GM12878 (cell line): ENCODE measurements at regions not wholly inside any gene's neighbourhood (a gene's known extent, or its start where the extent isn't known, plus 50 kb on each side); places are given as distances from the start of the nearest gene placed in this dataset.

Experiments
- ATAC-seq: fragments of 200-7000 bp; cut with Tn5 transposase; 3 replicates; pipeline ENCODE4 v1.9.1; 2020; ENCODE audit warnings: mild to moderate bottlenecking, moderate library complexity
- BruUV-seq: library from RNA; stranded (reverse); fragments of 400-500 nt; replicated peaks from 2 replicates; lab custom pipeline; 2021; lab: Mats Ljungman, UMichigan
- CTCF ChIA-PET: fragments of 300-600 bp; sonication (Branson Sonifier 250); formaldehyde crosslinking; extraction: SDS; loops from one replicate; lab custom pipeline; 2021; ENCODE audit warnings: inconsistent platforms; lab: Yijun Ruan, JAX
- POLR2A ChIA-PET: fragments of 350-600 bp; formaldehyde crosslinking; extraction: SDS; loops from one replicate; lab custom pipeline; 2021; ENCODE audit warnings: inconsistent platforms; lab: Charles Lee
- RAD21 ChIA-PET: fragments of 300-600 bp; sonication (Branson Sonifier 250); formaldehyde crosslinking; loops from one replicate; lab custom pipeline; 2023; ENCODE audit warnings: antibody characterized with exemption; ENCODE audit not compliant: unreplicated experiment; lab: Charles Lee
- SMC1A ChIA-PET: fragments of 300-600 bp; sonication (Branson Sonifier 250); formaldehyde crosslinking; loops from one replicate; lab custom pipeline; 2023; ENCODE audit not compliant: unreplicated experiment, uncharacterized antibody; lab: Charles Lee
- DNase-seq: peaks from one replicate; pipeline ENCODE4 v3.0.0-alpha.2; 2011; ENCODE audit warnings: low read depth, low spot score
- FAIRE-seq: peaks from 3 replicates; lab custom pipeline; 2011; peaks lifted over from hg19 to GRCh38; lab: Jason Lieb, UNC
- H2AFZ ChIP-seq: 2 replicates; pipeline ENCODE4 v1.6.0; 2011; ENCODE audit warnings: low read depth, low read length, control low read depth; ENCODE audit not compliant: control insufficient read depth
- H3K27ac ChIP-seq: 2 replicates; pipeline ENCODE4 v1.5.1; 2011; ENCODE audit warnings: control low read depth; ENCODE audit not compliant: control insufficient read depth, insufficient read depth
- H3K27me3 ChIP-seq, 2 experiments: replicated peaks in 1 of 2; 2 replicates each; pipeline versions ENCODE4 v1.6.0 to v1.6.1; 2011; ENCODE audit warnings: low read length in 1 of 2; ENCODE audit not compliant: control insufficient read depth in 2 of 2, insufficient read depth in 2 of 2
- H3K36me3 ChIP-seq, 2 experiments: 2 replicates each; pipeline ENCODE4 v1.5.1; 2011; ENCODE audit warnings: low read length in 1 of 2; ENCODE audit not compliant: control insufficient read depth in 2 of 2, insufficient read depth in 2 of 2
- H3K4me1 ChIP-seq: 2 replicates; pipeline ENCODE4 v1.6.1; 2011; ENCODE audit warnings: mild to moderate bottlenecking, low read length, moderate library complexity, mixed read lengths; ENCODE audit not compliant: control insufficient read depth, insufficient read depth
- H3K4me2 ChIP-seq: 2 replicates; pipeline ENCODE4 v1.6.0; 2011; ENCODE audit warnings: control low read depth; ENCODE audit not compliant: control insufficient read depth, insufficient read depth
- H3K4me3 ChIP-seq: fragments of 200-600 bp; sonication (generic); 2 replicates; pipeline ENCODE4 v1.5.1; 2016
- H3K79me2 ChIP-seq: 2 replicates; pipeline ENCODE4 v1.6.0; 2011; ENCODE audit warnings: low read length; ENCODE audit not compliant: control insufficient read depth, insufficient read depth
- H3K9ac ChIP-seq: 2 replicates; pipeline ENCODE4 v1.8.0; 2011; ENCODE audit warnings: low read length, control low read depth, mixed read lengths; ENCODE audit not compliant: control insufficient read depth, insufficient read depth
- H3K9me3 ChIP-seq: replicated peaks from 3 replicates; pipeline ENCODE4 v1.5.1; 2011; ENCODE audit warnings: mild to moderate bottlenecking, low read length; ENCODE audit not compliant: control insufficient read depth, insufficient read depth
- H4K20me1 ChIP-seq: 2 replicates; pipeline ENCODE4 v1.6.0; 2011; ENCODE audit not compliant: control insufficient read depth, insufficient read depth
- ATF7 ChIP-seq: fragments of 450-650 bp; IDR thresholded peaks from 2 replicates; pipeline ENCODE4 v1.6.1; 2016; ENCODE audit warnings: low read depth, mild to moderate bottlenecking
- KDM1A ChIP-seq: fragments of 200-600 bp; sonication (generic); IDR thresholded peaks from 2 replicates; pipeline ENCODE4 v1.6.1; 2016; ENCODE audit warnings: borderline replicate concordance
- LARP7 ChIP-seq: fragments of 450-650 bp; IDR thresholded peaks from 2 replicates; pipeline ENCODE4 v1.6.1; 2017; ENCODE audit warnings: mild to moderate bottlenecking
- MAX ChIP-seq: IDR thresholded peaks from 2 replicates; pipeline ENCODE4 v1.6.1; 2012; ENCODE audit warnings: low read depth, low read length, improper control_type of control experiment
- MYC ChIP-seq: IDR thresholded peaks from 2 replicates; pipeline ENCODE4 v1.6.1; 2011; ENCODE audit warnings: mild to moderate bottlenecking, low read length, moderate library complexity, inconsistent platforms; ENCODE audit not compliant: insufficient read depth, insufficient replicate concordance, insufficient read length, severe bottlenecking
- POU2F2 ChIP-seq: IDR thresholded peaks from 3 replicates; pipeline ENCODE4 v1.6.1; 2011; ENCODE audit warnings: low read depth, mild to moderate bottlenecking, low read length, borderline replicate concordance
- SIN3A ChIP-seq: IDR thresholded peaks from 2 replicates; pipeline ENCODE4 v1.6.1; 2012; ENCODE audit warnings: low read depth, low read length, improper control_type of control experiment
- YY1 ChIP-seq: IDR thresholded peaks from 2 replicates; pipeline ENCODE4 v1.6.1; 2011; ENCODE audit warnings: low read depth, mild to moderate bottlenecking, low read length
- ZBTB40 ChIP-seq: fragments of 450-650 bp; IDR thresholded peaks from 2 replicates; pipeline ENCODE4 v1.6.1; 2016; ENCODE audit warnings: mild to moderate bottlenecking, moderate library complexity, borderline replicate concordance
- ZNF384 ChIP-seq: IDR thresholded peaks from 2 replicates; pipeline ENCODE4 v1.6.1; 2012; ENCODE audit warnings: low read depth, mild to moderate bottlenecking, low read length, improper control_type of control experiment, borderline replicate concordance
- WGBS: methylation state at CpG from one replicate; pipeline ENCODE4 v1.1.6; 2016; ENCODE audit warnings: low lambda C conversion rate; ENCODE audit not compliant: insufficient replicate concordance, insufficient coverage; ENCODE audit errors: missing lambda C conversion rate; 5-methylcytosine and 5-hydroxymethylcytosine counted together
- in situ Hi-C: fragments of 300-500 bp; cut with MboI; formaldehyde crosslinking; loops from 9 replicates; pipeline ENCODE4 v1.14.3; 2018; ENCODE audit warnings: mixed read lengths
- intact Hi-C: fragments of 100-400 bp; cut with micrococcal nuclease; formaldehyde crosslinking; loops from one replicate; pipeline ENCODE4 v1.14.2; 2022; ENCODE audit not compliant: unreplicated experiment

- no TSS peak for BruUV-seq
- intact Hi-C loops, result no loop called here
- H3K79me2 ChIP-seq, result no peaks in the 10 kb centered on the region
- H4K20me1 ChIP-seq, result no peaks in the 10 kb centered on the region
- ChIA-PET CTCF (interaction anchor here (0.6 kb wide), 1 partner anchor 97 kb away, joined by 3 read pairs; no protein-coding TSS in a partner anchor), SMC1A (interaction anchor here (0.6 kb wide), 1 partner anchor 33 kb away, joined by 3 read pairs; no protein-coding TSS in a partner anchor), POLR2A (interaction anchor here (0.6 kb wide), 2 partner anchors 29 to 640 kb away, joined by 4 read pairs; no protein-coding TSS in a partner anchor), RAD21 (interaction anchor here (0.6 to 0.7 kb wide), 2 partner anchors 11 to 102 kb away, joined by 3 read pairs; no protein-coding TSS in a partner anchor)
- H3K27ac ChIP-seq, result no peak overlapping the region
- in situ Hi-C loops, result no loop called here
- no peaks in the 10 kb centered on the region for H3K36me3 ChIP-seq
- H3K9ac ChIP-seq, result no peak overlapping the region
- TF ChIP-seq LARP7 (no peak), ZNF384 (peak; percentile 56; the same call in 1 of the 2 replicates)
- H3K4me3 ChIP-seq, result no peak overlapping the region
- 26% methylated on average over 3 of the region's 4 CpGs for WGBS
- H2AFZ ChIP-seq, result no peak overlapping the region
- no peaks in the 10 kb centered on the region for H3K9me3 ChIP-seq
- H3K27me3 ChIP-seq, result no peaks in the 10 kb centered on the region
- H3K4me1 ChIP-seq, result no peaks in the 10 kb centered on the region
- DNase-seq (no peak), ATAC-seq (peak; percentile 23; the same call in 2 of the 3 replicates), FAIRE-seq (no peak)
- no peak overlapping the region for H3K4me2 ChIP-seq
These were observed 1345.0 kb downstream of the NSUN3 start for GRCh38 chr3:95407709-95408463.

GRCh38 chr3:95408464-95408862, 1345.6 kb downstream of the NSUN3 start:
- no peak overlapping the region for H3K4me2 ChIP-seq
- no peaks in the 10 kb centered on the region for H3K27me3 ChIP-seq
- ATAC-seq (no peak), DNase-seq (no peak), FAIRE-seq (no peak)
- POLR2A ChIA-PET, result interaction anchor here (0.6 kb wide), 2 partner anchors 29 to 641 kb away, joined by 4 read pairs; no protein-coding TSS in a partner anchor
- SMC1A ChIA-PET, result no interaction called here
- H3K36me3 ChIP-seq, result no peaks in the 10 kb centered on the region
- no peaks in the 10 kb centered on the region for H3K79me2 ChIP-seq
- 0% methylated on average over 3 of the region's 3 CpGs for WGBS
- H3K27ac ChIP-seq, result no peak overlapping the region
- no peaks in the 10 kb centered on the region for H3K9me3 ChIP-seq
- RAD21 ChIA-PET, result interaction anchor here (0.6 to 0.7 kb wide), 2 partner anchors 11 to 102 kb away, joined by 3 read pairs; no protein-coding TSS in a partner anchor
- no peak overlapping the region for H3K9ac ChIP-seq
- no TSS peak for BruUV-seq
- in situ Hi-C loops (no loop called here), intact Hi-C loops (no loop called here)
- CTCF ChIA-PET, result interaction anchor here (0.6 kb wide), 1 partner anchor 98 kb away, joined by 3 read pairs; no protein-coding TSS in a partner anchor
- H3K4me3 ChIP-seq, result no peak overlapping the region
- H4K20me1 ChIP-seq, result no peaks in the 10 kb centered on the region
- no peak overlapping the region for H2AFZ ChIP-seq
- H3K4me1 ChIP-seq, result no peaks in the 10 kb centered on the region
- TF ChIP-seq KDM1A, result no peak
- TF ChIP-seq MYC, result no peak
- TF ChIP-seq ATF7, result no peak
- TF ChIP-seq SIN3A, result no peak
- TF ChIP-seq MAX, result no peak
- no peak for TF ChIP-seq POU2F2
- no peak for TF ChIP-seq ZBTB40
- no peak for TF ChIP-seq YY1
